ENCODE measurements at regions not wholly inside any gene's neighbourhood (a gene's known extent, or its start where the extent isn't known, plus 50 kb on each side); places are given as distances from the start of the nearest gene placed in this dataset.

GRCh38 chr10:131803860-131804425, 96.9 kb upstream of the PPP2R2D start:
- Histone ChIP-seq H3K36me3 (ENCODE audit: insufficient read depth, low read length) (no peaks in the 10 kb centered on the region), H3K4me3 (ENCODE audit: low read length) (no peak overlapping the region), H3K9me2 (ENCODE audit: insufficient read depth, low read length) (no peaks in the 10 kb centered on the region), H3F3A (ENCODE audit: insufficient read depth, low read length, poor library complexity, severe bottlenecking) (no peaks in the 10 kb centered on the region), H3K27ac (ENCODE audit: low read length) (no peak overlapping the region), H3K27me3 (ENCODE audit: insufficient read depth, low read depth, low read length) (no peaks in the 10 kb centered on the region), H3K4me2 (ENCODE audit: low read length) (no peak overlapping the region), H4K20me1 (ENCODE audit: insufficient read depth) (no peaks in the 10 kb centered on the region), H3K9me3 (ENCODE audit: low read length) (peaks cover 9% of the 10 kb centered on the region), H3K79me2 (replicated peaks; ENCODE audit: insufficient read depth, low read length) (no peaks in the 10 kb centered on the region), H3K9ac (ENCODE audit: low read length) (no peak overlapping the region), H2AFZ (ENCODE audit: low read depth, low read length) (no peak overlapping the region)
- no peak for TF ChIP-seq RAD21 (conservative IDR thresholded peaks at IDR 0.05)
- TF ChIP-seq MXI1 (conservative IDR thresholded peaks at IDR 0.05; ENCODE audit: poor library complexity, severe bottlenecking): no peak
- TF ChIP-seq CTCF (IDR thresholded peaks at IDR 0.05; ENCODE audit: poor library complexity, severe bottlenecking): no peak
- no peak for TF ChIP-seq SMC3 (conservative IDR thresholded peaks at IDR 0.05; ENCODE audit: poor library complexity)
- no peak for TF ChIP-seq POLR2AphosphoS5 (IDR thresholded peaks at IDR 0.05)
- TF ChIP-seq, protein P1, sequence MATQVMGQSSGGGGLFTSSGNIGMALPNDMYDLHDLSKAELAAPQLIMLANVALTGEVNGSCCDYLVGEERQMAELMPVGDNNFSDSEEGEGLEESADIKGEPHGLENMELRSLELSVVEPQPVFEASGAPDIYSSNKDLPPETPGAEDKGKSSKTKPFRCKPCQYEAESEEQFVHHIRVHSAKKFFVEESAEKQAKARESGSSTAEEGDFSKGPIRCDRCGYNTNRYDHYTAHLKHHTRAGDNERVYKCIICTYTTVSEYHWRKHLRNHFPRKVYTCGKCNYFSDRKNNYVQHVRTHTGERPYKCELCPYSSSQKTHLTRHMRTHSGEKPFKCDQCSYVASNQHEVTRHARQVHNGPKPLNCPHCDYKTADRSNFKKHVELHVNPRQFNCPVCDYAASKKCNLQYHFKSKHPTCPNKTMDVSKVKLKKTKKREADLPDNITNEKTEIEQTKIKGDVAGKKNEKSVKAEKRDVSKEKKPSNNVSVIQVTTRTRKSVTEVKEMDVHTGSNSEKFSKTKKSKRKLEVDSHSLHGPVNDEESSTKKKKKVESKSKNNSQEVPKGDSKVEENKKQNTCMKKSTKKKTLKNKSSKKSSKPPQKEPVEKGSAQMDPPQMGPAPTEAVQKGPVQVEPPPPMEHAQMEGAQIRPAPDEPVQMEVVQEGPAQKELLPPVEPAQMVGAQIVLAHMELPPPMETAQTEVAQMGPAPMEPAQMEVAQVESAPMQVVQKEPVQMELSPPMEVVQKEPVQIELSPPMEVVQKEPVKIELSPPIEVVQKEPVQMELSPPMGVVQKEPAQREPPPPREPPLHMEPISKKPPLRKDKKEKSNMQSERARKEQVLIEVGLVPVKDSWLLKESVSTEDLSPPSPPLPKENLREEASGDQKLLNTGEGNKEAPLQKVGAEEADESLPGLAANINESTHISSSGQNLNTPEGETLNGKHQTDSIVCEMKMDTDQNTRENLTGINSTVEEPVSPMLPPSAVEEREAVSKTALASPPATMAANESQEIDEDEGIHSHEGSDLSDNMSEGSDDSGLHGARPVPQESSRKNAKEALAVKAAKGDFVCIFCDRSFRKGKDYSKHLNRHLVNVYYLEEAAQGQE (IDR thresholded peaks at IDR 0.05; ENCODE audit: borderline replicate concordance): no peak
- no peak for TF ChIP-seq EP300 (conservative IDR thresholded peaks at IDR 0.05; ENCODE audit: poor library complexity, severe bottlenecking)
- no peak for TF ChIP-seq EZH2 (IDR thresholded peaks at IDR 0.05; ENCODE audit: borderline replicate concordance, insufficient read depth, low read length, poor library complexity, severe bottlenecking)
- no peak for TF ChIP-seq TAF1 (IDR thresholded peaks at IDR 0.05; ENCODE audit: low read depth)

GRCh38 chr10:131804551-131805295, 96.1 kb upstream of the PPP2R2D start:
- H3K27ac ChIP-seq (ENCODE audit: low read length): no peak overlapping the region
- H3K27me3 ChIP-seq (ENCODE audit: insufficient read depth, low read depth, low read length): no peaks in the 10 kb centered on the region
- peaks cover under 1% of the 10 kb centered on the region for H3K9me3 ChIP-seq (ENCODE audit: low read length)
- H3F3A ChIP-seq (ENCODE audit: insufficient read depth, low read length, poor library complexity, severe bottlenecking): no peaks in the 10 kb centered on the region
- no peaks in the 10 kb centered on the region for H3K9me2 ChIP-seq (ENCODE audit: insufficient read depth, low read length)
- no peaks in the 10 kb centered on the region for H3K79me2 ChIP-seq (replicated peaks; ENCODE audit: insufficient read depth, low read length)
- H3K4me2 ChIP-seq (ENCODE audit: low read length): no peak overlapping the region
- no peak overlapping the region for H3K4me3 ChIP-seq (ENCODE audit: low read length)
- TF ChIP-seq EP300 (conservative IDR thresholded peaks at IDR 0.05; ENCODE audit: poor library complexity, severe bottlenecking): no peak
- TF ChIP-seq MXI1 (conservative IDR thresholded peaks at IDR 0.05; ENCODE audit: poor library complexity, severe bottlenecking): no peak
- TF ChIP-seq SMC3 (conservative IDR thresholded peaks at IDR 0.05; ENCODE audit: poor library complexity): no peak
- no peak for TF ChIP-seq EZH2 (IDR thresholded peaks at IDR 0.05; ENCODE audit: borderline replicate concordance, insufficient read depth, low read length, poor library complexity, severe bottlenecking)
- TF ChIP-seq POLR2AphosphoS5 (IDR thresholded peaks at IDR 0.05): no peak
- TF ChIP-seq TAF1 (IDR thresholded peaks at IDR 0.05; ENCODE audit: low read depth): no peak
- TF ChIP-seq CTCF (IDR thresholded peaks at IDR 0.05; ENCODE audit: poor library complexity, severe bottlenecking): no peak
- TF ChIP-seq RAD21 (conservative IDR thresholded peaks at IDR 0.05): no peak
- TF ChIP-seq, protein P1 (IDR thresholded peaks at IDR 0.05; ENCODE audit: borderline replicate concordance): no peak
- H4K20me1 ChIP-seq (ENCODE audit: insufficient read depth): no peaks in the 10 kb centered on the region
- no peak overlapping the region for H2AFZ ChIP-seq (ENCODE audit: low read depth, low read length)
- H3K36me3 ChIP-seq (ENCODE audit: insufficient read depth, low read length): no peaks in the 10 kb centered on the region
- H3K9ac ChIP-seq (ENCODE audit: low read length): no peak overlapping the region
